Daoy (cell line): ENCODE measurements at regions not wholly inside any gene's neighbourhood (a gene's known extent, or its start where the extent isn't known, plus 50 kb on each side); places are given as distances from the start of the nearest gene placed in this dataset.
A peak's percentile ranks its signal among the peaks of the same experiment; 100 is the strongest.
"Not testable (repeated sequence)": the region's sequence is repeated elsewhere in the genome, so short reads cannot be mapped to it uniquely, and the experiment has no call there.

Source experiments
- DNase-seq: peaks from one replicate; pipeline ENCODE4 v3.0.0-alpha.2; 2015; ENCODE audit warnings: low read depth

DNA sequence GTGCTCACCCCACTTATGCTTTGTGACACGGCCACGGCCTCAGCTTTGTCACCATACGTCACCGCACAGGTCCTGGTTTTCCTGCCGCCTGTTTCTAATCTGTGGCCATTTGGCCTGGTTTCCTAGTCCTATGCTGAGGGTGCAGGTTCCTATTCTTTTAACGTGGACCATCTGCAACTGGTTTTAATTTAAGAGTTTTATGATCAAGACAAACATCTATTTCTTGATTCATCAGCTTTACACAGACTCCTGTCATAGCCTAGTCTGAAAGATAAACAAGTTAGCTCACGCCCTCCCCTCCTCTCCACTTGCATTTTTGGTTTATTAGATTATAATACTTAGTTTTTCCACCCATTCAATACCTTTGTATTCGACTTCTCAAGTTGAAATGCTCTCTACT is 97.5 kb upstream of the RPS6KA2 start:
- DNase-seq = no peak

DNA sequence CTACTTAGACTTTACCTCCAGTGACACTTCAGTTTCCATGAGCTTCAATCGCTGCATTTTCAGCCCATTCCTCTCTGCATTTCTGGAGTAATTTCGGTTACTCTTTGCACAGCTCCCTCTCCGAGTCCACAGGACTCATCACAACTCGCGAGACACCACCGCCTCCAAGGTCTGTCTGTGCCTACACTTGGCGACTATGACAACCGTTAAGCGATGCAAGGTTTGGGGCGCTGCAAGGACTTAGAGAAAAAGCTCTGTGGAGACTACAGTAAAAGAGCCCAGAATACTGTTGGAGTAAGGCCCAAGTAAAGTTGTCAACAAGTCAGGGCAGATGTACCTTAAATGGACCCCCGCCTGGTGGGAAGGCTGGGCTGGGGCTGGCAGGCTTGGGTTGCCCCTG is 95.7 kb upstream of the RPS6KA2 start:
- no peak for DNase-seq

DNA sequence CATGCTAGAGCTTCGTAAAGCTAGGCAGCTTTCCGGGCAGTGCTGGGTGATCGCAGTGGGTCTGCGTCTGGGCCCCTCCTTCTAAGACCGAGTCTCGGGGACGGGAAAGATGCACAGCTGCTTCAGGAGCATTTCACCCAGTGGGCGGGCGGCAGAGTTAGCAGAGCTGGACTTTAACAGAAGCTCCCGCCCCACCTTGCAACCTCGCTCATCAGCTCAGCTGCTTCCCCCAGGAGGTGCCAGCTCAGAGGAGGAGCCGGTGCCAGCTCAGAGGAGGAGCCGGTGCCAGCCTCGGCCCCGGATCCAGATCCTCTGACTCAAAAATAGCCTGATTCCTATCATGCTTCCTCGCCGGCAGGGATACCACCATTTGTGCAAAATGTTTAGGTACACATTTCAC is 94.5 kb upstream of the RPS6KA2 start:
- no peak for DNase-seq

DNA sequence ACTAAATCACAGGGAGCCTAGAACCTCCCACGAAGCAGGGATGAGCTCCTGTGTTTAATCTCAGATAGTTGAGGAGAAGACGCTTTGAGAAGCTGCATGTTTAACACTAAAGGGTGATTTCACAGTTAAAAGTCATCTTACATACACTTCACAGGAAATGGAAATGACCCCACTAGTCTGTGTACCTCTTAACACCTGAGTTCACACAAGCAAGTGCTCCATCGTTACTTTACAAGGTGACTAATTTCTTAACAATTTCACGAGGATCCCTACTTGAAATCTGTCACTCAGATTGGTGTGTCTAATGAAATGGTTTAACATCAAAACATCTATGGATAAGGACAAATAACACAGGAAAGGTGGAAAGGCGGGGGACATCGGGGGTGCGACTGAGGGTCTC is 93.8 kb upstream of the RPS6KA2 start:
- no peak for DNase-seq

DNA sequence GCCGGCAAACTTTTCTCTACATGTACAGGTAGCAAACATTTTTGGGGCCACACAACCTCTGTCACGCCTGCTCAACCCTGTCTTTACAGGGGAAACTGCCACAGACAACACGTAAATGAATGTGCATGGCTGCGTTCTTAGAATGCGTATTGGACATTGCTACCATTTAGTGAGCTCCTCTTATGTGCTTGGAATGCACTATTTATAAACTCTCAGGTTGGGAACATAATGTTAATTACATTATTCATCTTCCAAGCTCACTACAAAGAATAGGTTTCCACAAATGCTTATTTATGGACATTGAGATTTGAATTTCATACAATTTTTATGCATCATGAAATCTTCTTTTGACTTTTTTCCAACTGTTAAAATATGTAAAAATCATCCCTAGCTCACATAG is 92.0 kb upstream of the RPS6KA2 start:
- DNase-seq = no peak

DNA sequence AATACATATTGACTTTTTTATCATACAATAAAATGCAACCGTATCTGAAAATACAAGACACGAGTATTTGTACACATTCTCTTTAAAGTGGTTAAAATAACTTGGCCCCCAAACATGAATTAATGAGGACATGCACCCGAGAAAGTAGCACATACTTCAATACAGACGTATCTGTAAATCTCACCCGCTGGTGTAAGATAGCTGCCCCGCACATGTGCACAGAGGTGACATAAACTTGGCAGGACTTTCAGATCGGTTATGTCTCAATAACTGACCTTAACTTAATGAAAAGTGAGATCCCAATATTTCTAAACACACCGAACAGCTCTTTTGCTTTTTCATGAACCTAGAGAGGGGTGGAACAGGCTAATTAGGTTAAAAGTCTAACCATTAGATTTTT is 91.5 kb upstream of the RPS6KA2 start:
- no peak for DNase-seq

- no peak for DNase-seq
Measured at GRCh38 chr6:166716910-166717617, 90.0 kb upstream of the RPS6KA2 start.

DNA sequence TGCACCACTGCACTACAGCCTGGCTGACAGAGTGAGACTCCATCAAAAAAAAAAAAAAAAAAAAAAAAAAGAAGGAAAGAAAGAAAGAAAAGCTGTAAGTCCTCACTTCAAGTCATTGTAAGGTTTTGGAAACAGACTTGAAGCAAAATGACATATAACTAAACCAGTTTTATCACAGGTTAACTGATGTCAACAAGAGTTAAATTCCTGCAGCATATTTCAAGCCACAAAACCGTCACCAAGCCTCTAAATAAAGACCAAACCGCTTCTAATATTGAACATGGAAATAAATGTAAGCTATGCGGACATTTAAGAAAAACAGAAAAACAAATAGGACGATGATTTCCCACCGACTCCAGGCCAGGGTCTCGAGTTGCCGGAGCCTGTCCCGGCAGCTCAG is 88.9 kb upstream of the RPS6KA2 start:
- DNase-seq = no peak

DNA sequence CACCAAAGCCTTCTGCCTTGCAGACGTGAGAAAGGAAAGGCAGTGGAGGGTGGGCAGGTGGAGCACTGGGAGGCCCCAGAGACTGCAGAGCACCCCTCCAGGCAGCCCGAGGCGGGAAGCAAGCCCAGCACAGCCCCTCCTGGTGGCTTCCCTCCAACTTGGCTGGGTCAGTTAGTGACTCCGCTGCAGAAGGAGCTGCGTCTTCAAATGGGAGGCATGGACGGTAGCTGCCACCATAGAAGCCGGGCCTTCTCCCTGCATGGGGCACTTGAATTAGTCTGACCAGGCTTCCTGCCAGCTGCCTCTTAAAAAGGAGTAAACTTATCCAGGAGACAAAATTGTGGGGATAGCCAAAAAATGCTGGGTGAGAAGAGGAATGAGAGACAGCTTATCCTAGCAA is 88.0 kb upstream of the RPS6KA2 start:
- no peak for DNase-seq

- no peak for DNase-seq
Measured at GRCh38 chr6:166714581-166714980, 87.5 kb upstream of the RPS6KA2 start.

DNA sequence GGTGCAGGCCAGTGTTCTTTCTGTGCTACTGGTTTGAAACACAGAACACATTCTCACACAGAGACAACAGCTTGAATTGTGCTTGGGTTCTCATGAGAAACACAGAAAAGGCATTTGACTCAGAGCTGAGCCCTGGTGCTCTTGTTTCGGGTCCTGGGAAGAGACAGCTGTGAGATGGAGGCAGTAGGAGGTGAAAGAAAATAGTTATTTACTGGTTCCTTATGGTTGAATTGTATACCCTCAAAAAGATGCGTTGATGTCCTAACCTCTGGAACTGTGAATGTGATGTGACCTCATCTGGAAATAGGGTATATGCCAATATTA is 87.1 kb upstream of the RPS6KA2 start:
- no peak for DNase-seq

- DNase-seq = no peak
Measured at GRCh38 chr6:166713434-166714186, 86.6 kb upstream of the RPS6KA2 start.

DNA sequence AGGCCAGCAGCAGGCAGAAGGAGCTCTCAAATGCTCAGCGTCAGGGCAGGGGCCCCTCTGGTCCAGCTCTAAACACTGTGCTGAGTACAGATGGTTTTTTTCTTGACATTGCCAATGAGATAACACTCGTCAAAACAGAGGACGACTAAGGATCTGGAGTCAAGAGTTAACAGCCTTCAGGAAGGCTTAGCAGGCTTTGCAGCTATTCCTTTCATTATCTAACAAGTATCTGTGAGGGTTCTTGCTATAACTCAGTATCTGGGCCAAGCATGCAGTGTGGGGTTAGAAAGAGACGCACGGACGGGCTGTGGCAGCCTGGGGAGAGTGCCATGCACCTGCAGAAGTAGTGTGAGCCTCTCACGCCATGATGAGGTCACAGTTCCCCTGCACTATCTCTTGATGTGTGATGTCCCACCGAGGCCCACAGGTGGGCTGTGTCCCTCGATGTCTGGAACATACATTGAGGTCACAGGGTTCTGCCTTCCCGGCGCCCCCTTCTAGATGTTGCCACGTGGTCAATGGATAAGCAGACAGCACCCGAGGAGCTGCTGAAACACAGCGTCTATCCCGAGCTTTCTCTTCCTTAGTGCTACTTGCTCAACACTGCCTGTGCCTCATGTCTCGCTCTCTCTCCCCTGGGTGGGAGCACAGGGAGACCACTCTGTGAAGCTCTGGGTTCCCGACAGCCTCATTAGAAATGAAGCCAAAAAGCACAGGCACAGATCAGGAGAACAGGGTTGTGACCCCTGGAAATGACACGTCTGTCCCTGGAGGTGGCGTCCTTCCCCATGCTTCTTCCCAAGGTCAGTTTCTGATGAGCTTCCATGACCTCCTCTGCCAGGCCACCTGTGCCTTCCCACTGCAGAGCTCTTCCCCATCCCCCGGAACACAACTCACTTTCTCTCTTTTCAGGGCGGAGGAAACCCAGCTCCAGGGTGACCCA is 85.5 kb upstream of the RPS6KA2 start:
- no peak for DNase-seq

- no peak for DNase-seq
Measured at GRCh38 chr6:166710084-166710483, 83.0 kb upstream of the RPS6KA2 start.

DNA sequence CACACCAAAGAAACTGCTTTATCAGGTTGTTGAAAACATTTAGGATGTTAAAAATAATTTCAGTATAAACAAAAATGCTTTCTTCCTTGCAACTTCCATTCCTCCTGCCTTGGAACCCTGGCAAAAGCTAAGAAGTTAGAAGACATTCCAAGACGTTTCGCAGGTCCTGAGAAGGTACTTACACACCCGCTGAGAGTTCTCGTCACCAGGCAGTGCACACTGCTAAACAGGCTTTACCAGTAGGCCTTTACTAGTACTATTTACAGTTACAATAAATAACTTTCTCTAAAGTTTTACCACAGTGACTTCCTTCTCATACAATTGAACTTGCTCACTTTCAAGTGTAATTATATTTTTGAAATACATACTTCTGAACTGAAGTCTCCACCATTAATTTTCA is 81.4 kb upstream of the RPS6KA2 start:
- DNase-seq = no peak

DNA sequence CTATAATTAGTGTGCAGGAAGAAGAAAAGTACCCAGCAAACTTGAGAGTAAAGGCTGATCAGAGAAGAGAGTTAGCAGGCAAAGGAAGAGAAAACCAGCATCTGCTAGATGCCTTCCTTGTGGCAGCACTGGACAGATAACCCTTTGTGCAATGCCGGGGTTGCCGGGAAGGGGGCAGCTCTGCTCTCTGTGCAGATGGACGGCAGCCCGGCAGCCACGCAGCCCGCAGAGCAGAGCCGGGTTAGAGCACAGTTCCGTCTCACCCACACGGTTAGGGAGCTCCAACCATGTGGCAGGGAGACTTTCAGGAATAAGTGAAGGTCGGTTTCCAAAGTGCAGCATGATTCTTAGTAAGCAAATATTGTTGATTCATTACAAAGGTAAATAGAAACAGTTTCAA is 80.0 kb upstream of the RPS6KA2 start:
- peak; percentile 48 for DNase-seq

GRCh38 chr6:166705069-166705468 is 78.0 kb upstream of the RPS6KA2 start:
- DNase-seq = no peak

- no peak for DNase-seq
Measured at GRCh38 chr6:166704171-166704570, 77.1 kb upstream of the RPS6KA2 start.

DNA sequence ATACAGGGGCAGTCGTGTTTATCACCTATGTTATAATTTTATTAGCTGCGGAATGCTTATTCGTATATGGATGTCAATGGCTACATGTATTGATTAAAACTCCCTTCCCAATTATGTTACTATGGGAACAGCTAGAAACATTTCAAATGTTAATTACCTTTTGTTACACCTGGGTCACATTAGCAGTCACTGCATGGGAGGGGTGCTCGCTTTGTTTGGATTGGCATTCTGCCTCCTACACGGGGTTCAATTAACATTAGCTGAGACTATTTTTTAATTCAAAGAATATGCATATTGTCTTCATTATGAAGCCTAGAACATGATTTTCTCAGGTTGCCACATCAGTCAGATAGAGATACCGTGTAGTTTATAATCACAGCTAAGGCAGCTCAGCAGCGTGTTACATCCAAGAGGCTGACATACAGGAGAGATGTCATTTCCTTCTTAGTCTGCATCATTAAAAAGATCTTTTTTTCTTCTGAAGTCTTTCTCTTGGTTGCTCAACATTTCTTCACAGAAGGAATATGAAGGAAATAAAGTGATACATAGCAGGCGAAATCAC is 76.2 kb upstream of the RPS6KA2 start:
- DNase-seq = no peak

GRCh38 chr6:166701424-166701823 is 74.4 kb upstream of the RPS6KA2 start:
- not testable (repeated sequence) for DNase-seq

- DNase-seq = not testable (repeated sequence)
Measured at GRCh38 chr6:166700871-166701270, 73.8 kb upstream of the RPS6KA2 start.

GRCh38 chr6:166697113-166697512 is 70.1 kb upstream of the RPS6KA2 start:
- DNase-seq = no peak
